ENCODE measurements at regions not wholly inside any gene's neighbourhood (a gene's known extent, or its start where the extent isn't known, plus 50 kb on each side); places are given as distances from the start of the nearest gene placed in this dataset.

GRCh38 chr7:61576-62360 lies 130.6 kb upstream of the FAM20C start:
- Histone ChIP-seq H3K4me1 (no peaks in the 10 kb centered on the region), H3K27ac (no peak overlapping the region), H3K4me2 (no peak overlapping the region), H3K4me3 (no peak overlapping the region), H3K9me3 (no peaks in the 10 kb centered on the region)
- WGBS (ENCODE audit: missing lambda C conversion rate) = 76% methylated on average over 17 of the region's 18 CpGs
- DNase-seq (ENCODE audit: low read depth in 1 of 2, low spot score in 1 of 2) (no peak), ATAC-seq (no peak), FAIRE-seq (no peak)
- TF ChIP-seq REST (IDR thresholded peaks at IDR 0.05) (no peak), POLR2A (IDR thresholded peaks at IDR 0.05; ENCODE audit: low read length) (no peak), HES2 (IDR thresholded peaks at IDR 0.05) (no peak), PBX3 (IDR thresholded peaks at IDR 0.05) (no peak), EHMT2 (IDR thresholded peaks at IDR 0.05; ENCODE audit: low read depth) (no peak), BCL3 (IDR thresholded peaks at IDR 0.05) (no peak), ZC3H11A (IDR thresholded peaks at IDR 0.05) (no peak), TFCP2L1 (CRISPR knock-in tag; IDR thresholded peaks at IDR 0.05) (no peak), CBX2 (IDR thresholded peaks at IDR 0.05; ENCODE audit: borderline replicate concordance, low read depth) (no peak)
- CTCF ChIA-PET = no interaction called here
- POLR2A ChIA-PET = no interaction called here

- Histone ChIP-seq H3K27ac (no peak overlapping the region), H3K4me3 (no peak overlapping the region), H3K9me3 (no peaks in the 10 kb centered on the region), H3K4me1 (no peaks in the 10 kb centered on the region), H3K4me2 (no peak overlapping the region)
- TF ChIP-seq HDAC2 (IDR thresholded peaks at IDR 0.05) = no peak
- no peak for TF ChIP-seq HMGXB4 (CRISPR knock-in tag; IDR thresholded peaks at IDR 0.05; ENCODE audit: borderline replicate concordance)
- no peak for TF ChIP-seq JUNB (IDR thresholded peaks at IDR 0.05)
- TF ChIP-seq NR3C1 (IDR thresholded peaks at IDR 0.05) = no peak
- TF ChIP-seq SREBF2 (IDR thresholded peaks at IDR 0.05) = no peak
- TF ChIP-seq EP300 (IDR thresholded peaks at IDR 0.05) = no peak
- no peak for TF ChIP-seq TFCP2L1 (CRISPR knock-in tag; IDR thresholded peaks at IDR 0.05)
- TF ChIP-seq ELK1 (IDR thresholded peaks at IDR 0.05; ENCODE audit: low read depth, low read length) = no peak
- no peak for TF ChIP-seq CBX2 (IDR thresholded peaks at IDR 0.05; ENCODE audit: borderline replicate concordance, low read depth)
- TF ChIP-seq RARB (CRISPR knock-in tag; IDR thresholded peaks at IDR 0.05) = no peak
- TF ChIP-seq NPAS2 (CRISPR knock-in tag; IDR thresholded peaks at IDR 0.05; ENCODE audit: borderline replicate concordance) = no peak
- TF ChIP-seq KDM5A (IDR thresholded peaks at IDR 0.05) = no peak
- no peak for TF ChIP-seq GATA3 (IDR thresholded peaks at IDR 0.05; ENCODE audit: borderline replicate concordance)
- TF ChIP-seq EHF (CRISPR knock-in tag; IDR thresholded peaks at IDR 0.05) = no peak
- TF ChIP-seq RFX5 (IDR thresholded peaks at IDR 0.05) = no peak
- ATAC-seq (no peak), FAIRE-seq (no peak), DNase-seq (ENCODE audit: low read depth in 1 of 2, low spot score in 1 of 2) (no peak)
- ChIA-PET POLR2A (no interaction called here), CTCF (interaction anchor here (1.3 to 1.5 kb wide), 2 partner anchors 57 to 138 kb away, joined by 3 read pairs; no protein-coding TSS in a partner anchor)
- 78% methylated on average over 13 of the region's 26 CpGs for WGBS (ENCODE audit: missing lambda C conversion rate)
Observed at GRCh38 chr7:62361-63116, 129.8 kb upstream of the FAM20C start.
